Endothelial cell of umbilical vein (primary cell): ENCODE measurements at regions not wholly inside any gene's neighbourhood (a gene's known extent, or its start where the extent isn't known, plus 50 kb on each side); places are given as distances from the start of the nearest gene placed in this dataset.

Experiments
- BruUV-seq: library from RNA; stranded (reverse); fragments of 400-500 nt; replicated peaks from 2 replicates; lab custom pipeline; 2021; lab: Mats Ljungman, UMichigan
- CTCF ChIA-PET: fragments of 300-600, 350-600 bp; sonication (Branson Sonifier 250); formaldehyde crosslinking; loops from one replicate; lab custom pipeline; 2021; ENCODE audit warnings: antibody characterized with exemption, inconsistent platforms; lab: Charles Lee
- POLR2A ChIA-PET: fragments of 300-600, 350-600 bp; sonication (Branson Sonifier 250); formaldehyde crosslinking; loops from one replicate; lab custom pipeline; 2021; ENCODE audit warnings: antibody characterized with exemption, inconsistent platforms; lab: Charles Lee
- DNase-seq: peaks from one replicate; pipeline ENCODE4 v3.0.0-alpha.2; 2011; ENCODE audit warnings: low read depth, low spot score
- FAIRE-seq: peaks from 2 replicates; lab custom pipeline; 2011; peaks lifted over from hg19 to GRCh38; lab: Jason Lieb, UNC
- H2AFZ ChIP-seq: 2 replicates; pipeline ENCODE4 v1.6.0; 2012; ENCODE audit warnings: low read depth, low read length, control low read depth, inconsistent platforms
- H3K27ac ChIP-seq: 2 replicates; pipeline ENCODE4 v1.5.1; 2011; ENCODE audit warnings: low read depth, mild to moderate bottlenecking, control low read depth, low read length, moderate library complexity; ENCODE audit not compliant: insufficient read depth
- H3K27me3 ChIP-seq, 2 experiments: 2 replicates each; pipeline versions ENCODE4 v1.6.0 to v1.6.1; 2011; ENCODE audit warnings: low read length in 2 of 2, mixed read lengths in 1 of 2; ENCODE audit not compliant: control insufficient read depth in 2 of 2, insufficient read depth in 2 of 2
- H3K36me3 ChIP-seq, 2 experiments: 2 replicates in 1 of 2; 3 replicates in 1 of 2; pipeline ENCODE4 v1.5.1; 2011; ENCODE audit warnings: low read length in 2 of 2, mild to moderate bottlenecking in 1 of 2, moderate library complexity in 1 of 2; ENCODE audit not compliant: control insufficient read depth in 2 of 2, insufficient read depth in 2 of 2; ENCODE audit errors: extremely low read depth in 1 of 2
- H3K4me1 ChIP-seq: 3 replicates; pipeline ENCODE4 v1.5.1; 2011; ENCODE audit warnings: mild to moderate bottlenecking, low read length; ENCODE audit not compliant: control insufficient read depth, insufficient read depth; ENCODE audit errors: extremely low read depth
- H3K4me2 ChIP-seq: 2 replicates; pipeline ENCODE4 v1.6.1; 2011; ENCODE audit warnings: low read length, control low read depth, mixed read lengths; ENCODE audit not compliant: insufficient read depth
- H3K4me3 ChIP-seq, 3 experiments: fragments of 200-600 bp in 1 of 3; sonication (generic), shearing (Covaris generic) in 1 of 3; replicated peaks in 1 of 3; 2 replicates each; pipeline ENCODE4 v1.5.1; 2011 to 2016; ENCODE audit warnings: control low read depth in 3 of 3, low read length in 3 of 3, mild to moderate bottlenecking in 2 of 3, inconsistent platforms in 1 of 3, low read depth in 1 of 3, moderate library complexity in 1 of 3; ENCODE audit not compliant: insufficient read depth in 1 of 3
- H3K79me2 ChIP-seq: 2 replicates; pipeline ENCODE4 v1.6.0; 2012; ENCODE audit warnings: low read length, inconsistent platforms; ENCODE audit not compliant: control insufficient read depth, insufficient read depth
- H3K9ac ChIP-seq: replicated peaks from 2 replicates; pipeline ENCODE3; 2011; ENCODE audit warnings: low read length, control low read depth; ENCODE audit not compliant: insufficient read depth; ENCODE audit errors: extremely low read depth
- H3K9me1 ChIP-seq: replicated peaks from 3 replicates; pipeline ENCODE4 v1.6.0; 2011; ENCODE audit warnings: mild to moderate bottlenecking, low read length; ENCODE audit not compliant: control insufficient read depth, insufficient read depth; ENCODE audit errors: extremely low read depth
- H3K9me3 ChIP-seq: replicated peaks from 2 replicates; pipeline ENCODE4 v1.5.1; 2012; ENCODE audit warnings: low read length, inconsistent platforms; ENCODE audit not compliant: control insufficient read depth, insufficient read depth
- H4K20me1 ChIP-seq: replicated peaks from 2 replicates; pipeline ENCODE3; 2011; ENCODE audit warnings: mild to moderate bottlenecking, low read length; ENCODE audit not compliant: control insufficient read depth, insufficient read depth; ENCODE audit errors: extremely low read depth
- EZH2 ChIP-seq: IDR thresholded peaks from 2 replicates; pipeline ENCODE4 v1.6.1; 2012; ENCODE audit warnings: borderline replicate concordance, low read depth, mild to moderate bottlenecking, moderate library complexity, low read length, inconsistent platforms; ENCODE audit not compliant: severe bottlenecking
- FOS ChIP-seq: IDR thresholded peaks from 2 replicates; pipeline ENCODE4 v1.6.1; 2011; ENCODE audit warnings: mild to moderate bottlenecking, low read length, moderate library complexity, borderline replicate concordance; ENCODE audit not compliant: insufficient read depth
- GATA2 ChIP-seq: IDR thresholded peaks from 2 replicates; pipeline ENCODE4 v1.7.0; 2011; ENCODE audit warnings: low read depth, mild to moderate bottlenecking, moderate library complexity, mixed read lengths, low read length; ENCODE audit not compliant: insufficient read length, insufficient read depth
- JUN ChIP-seq: IDR thresholded peaks from 2 replicates; pipeline ENCODE4 v1.6.1; 2011; ENCODE audit warnings: borderline replicate concordance, low read depth; ENCODE audit not compliant: insufficient read length, insufficient read depth
- MYC ChIP-seq: IDR thresholded peaks from one replicate; pipeline ENCODE4 v1.6.1; 2011; ENCODE audit warnings: mild to moderate bottlenecking, low read depth, low read length
- POLR2A ChIP-seq: IDR thresholded peaks from 2 replicates; pipeline ENCODE4 v1.6.1; 2012; ENCODE audit warnings: low read depth, mild to moderate bottlenecking, control low read depth, low read length
- POLR2AphosphoS5 ChIP-seq: IDR thresholded peaks from 2 replicates; pipeline ENCODE4 v1.6.1; 2012; ENCODE audit warnings: low read depth, mild to moderate bottlenecking, control low read depth, low read length, moderate library complexity; ENCODE audit not compliant: insufficient read depth
- dilution Hi-C: fragments of 300-500 bp; cut with MboI; formaldehyde crosslinking; loops from one replicate; pipeline ENCODE4 v1.15.0; 2019; ENCODE audit warnings: low sequenced_read_pairs; ENCODE audit not compliant: extremely low pct_ligation_motif_present
- intact Hi-C: fragments of 100-400 bp; cut with micrococcal nuclease; formaldehyde crosslinking; loops from one replicate; pipeline ENCODE4 v1.10.0; 2022
- TF ChIP-seq, protein P1 (sequence below), 2 donors: IDR thresholded peaks; 1 replicate in 1 of 2; 2 replicates in 1 of 2; pipeline ENCODE4 v1.5.1; 2011; ENCODE audit warnings: low read length in 2 of 2, mild to moderate bottlenecking in 2 of 2, moderate library complexity in 2 of 2, control low read depth in 1 of 2, inconsistent platforms in 1 of 2, low read depth in 1 of 2; ENCODE audit not compliant: insufficient read depth in 1 of 2; ENCODE audit errors: extremely low read depth in 1 of 2
- TF ChIP-seq, protein P2 (sequence below): IDR thresholded peaks from 2 replicates; pipeline ENCODE4 v1.6.1; 2011; ENCODE audit not compliant: insufficient read depth, insufficient read length

DNA sequence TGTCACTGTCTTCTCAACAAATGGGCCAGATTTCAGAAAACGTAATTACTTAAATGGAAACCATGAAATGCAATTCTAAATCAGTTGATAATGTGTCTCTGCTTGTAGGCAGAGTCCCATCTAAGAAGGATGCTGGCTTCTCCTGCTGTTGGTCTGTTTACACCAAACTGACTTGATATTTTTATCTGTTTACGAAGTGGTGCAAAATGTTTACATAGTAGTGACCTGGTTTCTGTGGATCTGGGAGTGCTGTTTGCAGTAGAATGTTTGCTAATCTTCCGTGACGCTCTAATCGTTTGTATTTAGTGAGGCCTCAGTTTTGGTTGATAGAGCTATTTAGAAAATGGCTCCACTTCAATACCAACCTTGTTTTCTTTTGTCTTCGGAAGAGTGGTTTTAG, 213.5 kb downstream of the VEGFC start:
- DNase-seq (no peak), FAIRE-seq (no peak)
- H3K36me3 ChIP-seq: no peaks in the 10 kb centered on the region
- no peaks in the 10 kb centered on the region for H4K20me1 ChIP-seq
- no peak overlapping the region for H3K9ac ChIP-seq
- dilution Hi-C loops (no loop called here), intact Hi-C loops (no loop called here)
- H3K27ac ChIP-seq: no peak overlapping the region
- no peak overlapping the region for H3K4me2 ChIP-seq
- H3K4me1 ChIP-seq: no peaks in the 10 kb centered on the region
- ChIA-PET CTCF (no interaction called here), POLR2A (no interaction called here)
- no TSS peak for BruUV-seq
- peaks cover 6 to 7% of the 10 kb centered on the region in 2 experiments for H3K27me3 ChIP-seq
- H2AFZ ChIP-seq: no peak overlapping the region
- H3K79me2 ChIP-seq: no peaks in the 10 kb centered on the region
- H3K9me1 ChIP-seq: no peaks in the 10 kb centered on the region
- TF ChIP-seq POLR2A: no peak
- TF ChIP-seq, protein P1, sequence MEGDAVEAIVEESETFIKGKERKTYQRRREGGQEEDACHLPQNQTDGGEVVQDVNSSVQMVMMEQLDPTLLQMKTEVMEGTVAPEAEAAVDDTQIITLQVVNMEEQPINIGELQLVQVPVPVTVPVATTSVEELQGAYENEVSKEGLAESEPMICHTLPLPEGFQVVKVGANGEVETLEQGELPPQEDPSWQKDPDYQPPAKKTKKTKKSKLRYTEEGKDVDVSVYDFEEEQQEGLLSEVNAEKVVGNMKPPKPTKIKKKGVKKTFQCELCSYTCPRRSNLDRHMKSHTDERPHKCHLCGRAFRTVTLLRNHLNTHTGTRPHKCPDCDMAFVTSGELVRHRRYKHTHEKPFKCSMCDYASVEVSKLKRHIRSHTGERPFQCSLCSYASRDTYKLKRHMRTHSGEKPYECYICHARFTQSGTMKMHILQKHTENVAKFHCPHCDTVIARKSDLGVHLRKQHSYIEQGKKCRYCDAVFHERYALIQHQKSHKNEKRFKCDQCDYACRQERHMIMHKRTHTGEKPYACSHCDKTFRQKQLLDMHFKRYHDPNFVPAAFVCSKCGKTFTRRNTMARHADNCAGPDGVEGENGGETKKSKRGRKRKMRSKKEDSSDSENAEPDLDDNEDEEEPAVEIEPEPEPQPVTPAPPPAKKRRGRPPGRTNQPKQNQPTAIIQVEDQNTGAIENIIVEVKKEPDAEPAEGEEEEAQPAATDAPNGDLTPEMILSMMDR (IDR thresholded peaks at IDR 0.05; ENCODE audit: extremely low read depth in 1 of 2, insufficient read depth in 1 of 2, low read depth in 1 of 2, low read length in 2 of 2): no peak
- no peak for TF ChIP-seq JUN
- no peak for TF ChIP-seq POLR2AphosphoS5
- TF ChIP-seq, protein P2, sequence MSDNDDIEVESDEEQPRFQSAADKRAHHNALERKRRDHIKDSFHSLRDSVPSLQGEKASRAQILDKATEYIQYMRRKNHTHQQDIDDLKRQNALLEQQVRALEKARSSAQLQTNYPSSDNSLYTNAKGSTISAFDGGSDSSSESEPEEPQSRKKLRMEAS: no peak
- no peak for TF ChIP-seq EZH2
- no peak for TF ChIP-seq MYC
- TF ChIP-seq FOS: no peak
- no peak for TF ChIP-seq GATA2
- H3K4me3 ChIP-seq: no peak overlapping the region
- H3K9me3 ChIP-seq: no peaks in the 10 kb centered on the region
